T-cell (primary cell): ENCODE measurements at regions not wholly inside any gene's neighbourhood (a gene's known extent, or its start where the extent isn't known, plus 50 kb on each side); places are given as distances from the start of the nearest gene placed in this dataset.

Experiments
- ATAC-seq, 4 experiments: fragments of 200-7000 bp in 3 of 4; fragments of 150-1000 bp in 1 of 4; cut with Tn5 transposase; replicated peaks in 1 of 4; 1 replicate in 3 of 4; 2 replicates in 1 of 4; pipeline ENCODE4 v1.10.0; 2021; ENCODE audit warnings: moderate library complexity in 3 of 4, mild to moderate bottlenecking in 2 of 4, moderate number of reproducible peaks in 1 of 4
- CTCF ChIA-PET, 2 donors: fragments of 300-600 bp; sonication (Branson Sonifier 250); formaldehyde crosslinking; loops; one replicate each; lab custom pipeline; 2022; ENCODE audit warnings: antibody characterized with exemption in 2 of 2; lab: Charles Lee
- POLR2A ChIA-PET, 2 donors: fragments of 300-600 bp; sonication (Branson Sonifier 250); formaldehyde crosslinking; loops; one replicate each; lab custom pipeline; 2022; ENCODE audit warnings: antibody characterized with exemption in 2 of 2; lab: Charles Lee
- DNase-seq, 35 experiments: peaks; one replicate each; pipeline versions ENCODE4 v3.0.0 to v3.0.0-alpha.2; 2013 to 2023
- H3K27ac ChIP-seq: one replicate; pipeline ENCODE4 v1.5.1; 2013; ENCODE audit warnings: low read length
- H3K27me3 ChIP-seq, 2 experiments: replicated peaks in 1 of 2; 1 replicate in 1 of 2; 2 replicates in 1 of 2; pipeline versions ENCODE4 v1.6.1 to v1.7.0; 2013; ENCODE audit warnings: low read length in 1 of 2, mixed read lengths in 1 of 2; ENCODE audit not compliant: control insufficient read depth in 2 of 2, insufficient read depth in 2 of 2; ENCODE audit errors: extremely low read depth in 1 of 2
- H3K36me3 ChIP-seq, 2 donors: 1 replicate in 1 of 2; 2 replicates in 1 of 2; pipeline versions ENCODE4 v1.6.1 to v1.7.0; 2013; ENCODE audit warnings: low read length in 1 of 2; ENCODE audit not compliant: control insufficient read depth in 2 of 2, insufficient read depth in 1 of 2; ENCODE audit errors: extremely low read depth in 1 of 2
- H3K4me1 ChIP-seq, 2 experiments: 1 replicate in 1 of 2; 2 replicates in 1 of 2; pipeline versions ENCODE4 v1.6.1 to v1.7.0; 2013; ENCODE audit warnings: low read length in 2 of 2, mixed read lengths in 1 of 2; ENCODE audit not compliant: insufficient read depth in 2 of 2, control insufficient read depth in 1 of 2; ENCODE audit errors: extremely low read depth in 1 of 2
- H3K4me3 ChIP-seq, 2 donors: 1 replicate in 1 of 2; 2 replicates in 1 of 2; pipeline versions ENCODE4 v1.5.1 to v1.7.0; 2013; ENCODE audit warnings: mild to moderate bottlenecking in 2 of 2, low read length in 1 of 2, moderate library complexity in 1 of 2; ENCODE audit not compliant: control insufficient read depth in 1 of 2; ENCODE audit errors: extremely low read depth in 1 of 2
- H3K9me3 ChIP-seq: 2 replicates; pipeline ENCODE4 v1.7.0; 2013
- H3K27ac Mint-ChIP-seq, 2 donors: one replicate each; pipeline ENCODE4 v1.8.0; 2020 to 2021; ENCODE audit warnings: mild to moderate bottlenecking in 2 of 2, mixed read lengths in 2 of 2
- H3K27me3 Mint-ChIP-seq, 2 donors: one replicate each; pipeline ENCODE4 v1.8.0; 2021 to 2022; ENCODE audit warnings: mixed read lengths in 2 of 2
- H3K36me3 Mint-ChIP-seq: one replicate; pipeline ENCODE4 v1.8.0; 2021; ENCODE audit warnings: mixed read lengths
- H3K4me1 Mint-ChIP-seq, 3 donors: one replicate each; pipeline ENCODE4 v1.8.0; 2020 to 2022; ENCODE audit warnings: mixed read lengths in 3 of 3, mild to moderate bottlenecking in 1 of 3
- H3K4me3 Mint-ChIP-seq, 3 donors: one replicate each; pipeline ENCODE4 v1.8.0; 2020 to 2022; ENCODE audit warnings: mild to moderate bottlenecking in 3 of 3, mixed read lengths in 3 of 3, moderate library complexity in 3 of 3
- H3K9me3 Mint-ChIP-seq, 3 donors: one replicate each; pipeline ENCODE4 v1.8.0; 2020 to 2022; ENCODE audit warnings: mixed read lengths in 3 of 3
- WGBS: methylation state at CpG from one replicate; pipeline ENCODE4 v1.1.5; 2013; ENCODE audit warnings: missing lambda C conversion rate; ENCODE audit not compliant: insufficient coverage; 5-methylcytosine and 5-hydroxymethylcytosine counted together

DNA sequence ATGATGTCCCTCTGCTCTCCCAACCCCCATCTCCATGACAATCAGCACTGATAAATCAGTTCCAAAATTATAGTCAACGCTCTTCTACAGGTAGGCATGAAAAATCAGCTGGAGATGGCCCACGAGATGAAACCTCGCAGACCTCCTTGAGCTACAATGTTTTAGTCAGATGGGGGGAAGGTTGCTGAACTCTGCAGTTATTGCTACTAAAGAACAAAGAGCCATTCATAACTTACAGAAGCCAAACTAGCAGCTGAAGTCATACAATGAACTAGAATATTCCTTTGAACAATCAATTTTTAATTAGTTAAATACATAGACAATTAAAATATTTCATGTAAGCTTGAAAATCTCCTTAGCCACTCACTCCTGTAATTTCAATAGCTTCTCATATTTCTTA is 179.2 kb downstream of the NHLRC3 start:
- CTCF ChIA-PET = no interaction called here
- POLR2A ChIA-PET = interaction anchor here in 1 of 2 donors (0.6 kb wide), 1 partner anchor 215 kb away, joined by 3 read pairs; no protein-coding TSS in a partner anchor
- Mint-ChIP-seq H3K9me3 (peaks cover 3 to 21% (median 19%) of the 10 kb centered on the region in 3 donors), H3K36me3 (no peaks in the 10 kb centered on the region), H3K27ac (no peak overlapping the region), H3K27me3 (peaks cover 11 to 12% of the 10 kb centered on the region in 2 donors), H3K4me1 (no peaks in the 10 kb centered on the region), H3K4me3 (no peak overlapping the region)
- no peaks in the 10 kb centered on the region for H3K27me3 ChIP-seq
- no peak overlapping the region for H3K4me3 ChIP-seq
- WGBS = no CpG with 5 or more reads among the region's 3 CpGs
- DNase-seq (no peak), ATAC-seq (no peak)
- H3K36me3 ChIP-seq = no peaks in the 10 kb centered on the region
- no peaks in the 10 kb centered on the region for H3K9me3 ChIP-seq
- no peaks in the 10 kb centered on the region for H3K4me1 ChIP-seq
- no peak overlapping the region for H3K27ac ChIP-seq

DNA sequence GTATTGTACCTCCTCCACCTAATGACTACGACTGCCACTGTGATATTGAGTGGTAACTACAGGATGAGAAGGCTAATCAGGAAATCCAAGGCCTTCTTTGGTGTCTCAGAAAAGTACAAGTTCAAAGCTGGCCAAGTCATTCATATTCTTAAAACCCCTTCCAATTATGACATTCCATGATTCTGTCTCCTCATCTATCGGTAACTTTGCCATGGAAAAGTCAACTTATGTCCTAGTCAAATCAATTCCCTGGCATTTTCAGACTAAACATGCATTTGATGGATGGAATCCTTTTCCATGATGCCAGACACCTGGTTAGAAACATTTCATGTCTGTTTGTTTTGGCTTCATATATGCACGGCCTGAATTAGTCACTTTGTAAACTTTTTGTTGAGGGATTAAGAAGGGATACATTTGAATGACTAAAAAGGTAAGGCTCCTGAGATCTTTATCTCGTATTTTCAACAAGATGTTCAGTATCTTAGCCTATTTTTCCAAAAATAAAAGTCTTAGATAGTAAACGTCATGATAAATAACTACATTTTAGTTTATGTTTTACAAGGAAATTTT is 186.5 kb downstream of the NHLRC3 start:
- Histone ChIP-seq H3K9me3 (no peaks in the 10 kb centered on the region), H3K4me3 (no peak overlapping the region), H3K27me3 (no peaks in the 10 kb centered on the region), H3K4me1 (no peaks in the 10 kb centered on the region), H3K36me3 (no peaks in the 10 kb centered on the region), H3K27ac (no peak overlapping the region)
- DNase-seq (no peak), ATAC-seq (no peak)
- Mint-ChIP-seq H3K4me3 (no peak overlapping the region), H3K36me3 (no peaks in the 10 kb centered on the region), H3K27me3 (peaks cover 0 to 3% of the 10 kb centered on the region in 2 donors), H3K27ac (no peak overlapping the region), H3K4me1 (no peaks in the 10 kb centered on the region), H3K9me3 (peaks cover 6 to 13% (median 13%) of the 10 kb centered on the region in 3 donors)
- WGBS = 83% methylated on average over 1 of the region's 5 CpGs
- POLR2A ChIA-PET = no interaction called here
- CTCF ChIA-PET = no interaction called here

DNA sequence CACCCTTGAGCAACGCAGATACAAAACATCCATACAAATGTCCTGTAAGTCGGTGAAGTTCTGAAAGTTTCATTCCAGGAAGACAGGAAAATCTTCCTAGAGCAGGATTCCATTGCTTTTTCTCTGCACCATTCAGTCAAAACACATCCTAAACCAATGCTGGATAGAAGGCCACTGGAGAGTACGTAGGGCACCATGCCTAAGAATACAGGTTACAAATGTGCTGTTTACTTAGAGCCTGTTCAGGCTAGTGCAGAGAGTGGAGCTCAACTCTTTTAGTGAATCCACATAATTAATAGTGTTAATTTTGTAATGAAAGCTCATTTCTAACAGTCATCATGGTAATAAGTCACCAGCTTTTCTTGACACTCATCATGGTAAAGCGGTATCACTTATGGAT is 187.6 kb downstream of the NHLRC3 start:
- Histone ChIP-seq H3K4me1 (no peaks in the 10 kb centered on the region), H3K27me3 (no peaks in the 10 kb centered on the region), H3K4me3 (no peak overlapping the region), H3K27ac (no peak overlapping the region), H3K36me3 (no peaks in the 10 kb centered on the region), H3K9me3 (no peaks in the 10 kb centered on the region)
- H3K27ac Mint-ChIP-seq = no peak overlapping the region
- POLR2A ChIA-PET = no interaction called here
- no peak overlapping the region for H3K4me3 Mint-ChIP-seq
- peaks cover 4 to 6% (median 5%) of the 10 kb centered on the region in 3 donors for H3K9me3 Mint-ChIP-seq
- ATAC-seq (no peak), DNase-seq (no peak)
- no peaks in the 10 kb centered on the region for H3K4me1 Mint-ChIP-seq
- peaks cover 0 to 3% of the 10 kb centered on the region in 2 donors for H3K27me3 Mint-ChIP-seq
- CTCF ChIA-PET = no interaction called here
- H3K36me3 Mint-ChIP-seq = no peaks in the 10 kb centered on the region
- 84% methylated on average over 3 of the region's 4 CpGs for WGBS

DNA sequence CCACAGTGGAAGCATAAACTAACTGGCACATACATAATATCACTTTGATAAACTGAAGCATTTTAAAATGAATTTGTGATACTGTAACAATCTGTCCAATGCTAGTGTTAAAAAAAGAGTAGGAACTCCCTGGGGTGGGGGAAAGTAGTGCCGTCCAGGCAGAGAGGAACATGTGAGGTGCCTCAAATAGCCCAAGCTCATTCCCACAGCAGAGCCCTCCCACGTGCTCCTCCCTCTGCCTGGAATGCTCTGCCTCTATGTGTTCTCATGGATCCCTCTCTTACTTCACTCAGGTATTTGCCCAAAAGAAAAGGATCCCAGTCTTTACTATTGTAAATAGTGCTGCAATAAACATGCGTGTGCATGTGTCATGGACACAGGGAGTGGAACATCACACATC is 188.1 kb downstream of the NHLRC3 start:
- H3K4me1 ChIP-seq = no peaks in the 10 kb centered on the region
- no CpG with 5 or more reads among the region's 3 CpGs for WGBS
- H3K27ac ChIP-seq = no peak overlapping the region
- Mint-ChIP-seq H3K27me3 (peaks cover 0 to 3% of the 10 kb centered on the region in 2 donors), H3K36me3 (no peaks in the 10 kb centered on the region), H3K4me1 (no peaks in the 10 kb centered on the region), H3K27ac (no peak overlapping the region), H3K4me3 (no peak overlapping the region), H3K9me3 (peaks cover 4 to 6% (median 5%) of the 10 kb centered on the region in 3 donors)
- H3K4me3 ChIP-seq = no peak overlapping the region
- DNase-seq (no peak), ATAC-seq (no peak)
- no peaks in the 10 kb centered on the region for H3K9me3 ChIP-seq
- no peaks in the 10 kb centered on the region for H3K27me3 ChIP-seq
- CTCF ChIA-PET = no interaction called here
- POLR2A ChIA-PET = no interaction called here
- H3K36me3 ChIP-seq = no peaks in the 10 kb centered on the region

DNA sequence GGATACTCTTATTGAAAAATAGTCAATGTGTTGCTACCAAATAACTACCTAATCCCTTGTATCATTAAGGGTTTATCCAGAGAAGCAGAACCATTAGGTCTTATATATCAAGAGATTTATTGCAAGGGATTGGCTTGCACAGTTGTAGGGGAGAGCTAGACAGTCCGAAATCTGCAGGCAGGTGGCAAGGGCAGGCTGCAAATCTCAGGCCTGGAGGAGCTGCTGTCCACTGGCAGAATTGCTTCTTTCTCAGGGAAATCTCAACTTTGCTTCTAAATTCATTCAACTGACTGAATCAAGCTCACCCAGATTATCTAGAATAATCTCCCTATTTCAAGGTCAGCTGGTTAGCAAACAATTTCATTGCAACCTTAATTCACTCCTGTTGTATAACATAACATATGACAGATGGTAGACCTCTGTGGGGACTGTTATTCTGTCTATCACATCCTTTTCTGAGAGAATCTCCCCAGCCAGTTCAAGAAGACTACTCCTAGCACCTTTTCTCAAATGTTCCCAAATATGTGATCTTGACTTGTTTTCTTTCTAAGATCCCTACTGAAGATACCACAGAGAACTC is 194.2 kb downstream of the NHLRC3 start:
- POLR2A ChIA-PET = no interaction called here
- Mint-ChIP-seq H3K4me1 (no peaks in the 10 kb centered on the region), H3K4me3 (no peak overlapping the region), H3K36me3 (no peaks in the 10 kb centered on the region), H3K27ac (no peak overlapping the region), H3K27me3 (peaks cover 9 to 12% of the 10 kb centered on the region in 2 donors), H3K9me3 (no peaks in the 10 kb centered on the region)
- Histone ChIP-seq H3K27ac (no peak overlapping the region), H3K36me3 (no peaks in the 10 kb centered on the region), H3K4me1 (no peaks in the 10 kb centered on the region), H3K4me3 (no peak overlapping the region), H3K9me3 (no peaks in the 10 kb centered on the region), H3K27me3 (no peaks in the 10 kb centered on the region)
- WGBS = no CpG with 5 or more reads among the region's 1 CpG
- no peak for DNase-seq
- ATAC-seq = no peak
- CTCF ChIA-PET = no interaction called here

DNA sequence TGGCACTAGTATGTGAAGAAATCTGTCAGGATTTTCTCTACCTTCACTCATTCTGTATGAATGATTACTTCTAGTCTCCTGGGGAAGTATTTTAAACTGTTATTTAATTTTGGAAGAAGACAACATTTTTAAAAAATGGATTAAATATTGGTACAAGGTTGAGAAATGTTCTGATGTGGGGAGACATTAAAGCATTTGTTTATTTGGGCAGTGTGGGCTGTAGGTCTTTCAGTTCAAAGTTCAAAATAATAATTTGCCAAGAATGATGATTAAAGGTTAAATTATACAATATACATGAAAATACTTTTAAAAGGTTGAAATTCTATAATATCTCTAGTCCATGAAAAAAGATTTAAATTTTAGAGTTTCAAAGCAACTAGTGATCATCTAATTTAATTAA is 194.7 kb downstream of the NHLRC3 start:
- Mint-ChIP-seq H3K4me3 (no peak overlapping the region), H3K27me3 (peaks cover 12% of the 10 kb centered on the region in 2 donors), H3K27ac (no peak overlapping the region), H3K4me1 (no peaks in the 10 kb centered on the region), H3K9me3 (peaks cover 0 to 1% (median 0%) of the 10 kb centered on the region in 3 donors), H3K36me3 (no peaks in the 10 kb centered on the region)
- H3K9me3 ChIP-seq = no peaks in the 10 kb centered on the region
- no peak for DNase-seq
- CTCF ChIA-PET = no interaction called here
- POLR2A ChIA-PET = no interaction called here
- ATAC-seq = no peak
- no peak overlapping the region for H3K27ac ChIP-seq
- H3K4me1 ChIP-seq = no peaks in the 10 kb centered on the region
- H3K4me3 ChIP-seq = no peak overlapping the region
- no peaks in the 10 kb centered on the region for H3K27me3 ChIP-seq
- no peaks in the 10 kb centered on the region for H3K36me3 ChIP-seq
